NT2/D1 (cell line): ENCODE measurements at regions not wholly inside any gene's neighbourhood (a gene's known extent, or its start where the extent isn't known, plus 50 kb on each side); places are given as distances from the start of the nearest gene placed in this dataset.

Experiments
- SUZ12 ChIP-seq: IDR thresholded peaks from 2 replicates; pipeline ENCODE4 v1.6.1; 2011; ENCODE audit not compliant: insufficient read length, insufficient read depth; ENCODE audit errors: extremely low read depth
- YY1 ChIP-seq: IDR thresholded peaks from 2 replicates; pipeline ENCODE4 v1.6.1; 2011; ENCODE audit not compliant: insufficient read length, insufficient read depth
- ZNF274 ChIP-seq: IDR thresholded peaks from 2 replicates; pipeline ENCODE4 v1.6.1; 2011; ENCODE audit warnings: mild to moderate bottlenecking, low read depth, low read length

- TF ChIP-seq ZNF274, result no peak
- no peak for TF ChIP-seq YY1
- no peak for TF ChIP-seq SUZ12
Observed at GRCh38 chr10:111151595-111152307, 74.9 kb downstream of the ADRA2A start.
